B cell (primary cell): ENCODE measurements at regions not wholly inside any gene's neighbourhood (a gene's known extent, or its start where the extent isn't known, plus 50 kb on each side); places are given as distances from the start of the nearest gene placed in this dataset.

ENCODE experiments used
- ATAC-seq: fragments of 200-7000 bp; cut with Tn5 transposase; one replicate; pipeline ENCODE4 v1.10.0; 2021; ENCODE audit warnings: low read depth, mild to moderate bottlenecking, moderate number of reproducible peaks, moderate library complexity
- CTCF ChIA-PET: fragments of 350-600 bp; sonication (Branson Sonifier 250); formaldehyde crosslinking; loops from one replicate; lab custom pipeline; 2021; ENCODE audit warnings: antibody characterized with exemption, inconsistent platforms; lab: Charles Lee
- POLR2A ChIA-PET: fragments of 350-600 bp; sonication (Branson Sonifier 250); formaldehyde crosslinking; loops from one replicate; lab custom pipeline; 2021; ENCODE audit warnings: antibody characterized with exemption; lab: Charles Lee
- DNase-seq: peaks from one replicate; pipeline ENCODE4 v3.0.0; 2013
- H2AFZ ChIP-seq: 2 replicates; pipeline ENCODE4 v1.6.1; 2012; ENCODE audit warnings: mild to moderate bottlenecking, low read depth, low read length; ENCODE audit not compliant: insufficient read depth, poor library complexity, severe bottlenecking
- H3K27ac ChIP-seq, 2 donors: 1 replicate in 1 of 2; 2 replicates in 1 of 2; pipeline ENCODE4 v1.5.1; 2012 to 2013; ENCODE audit warnings: low read length in 2 of 2, mild to moderate bottlenecking in 2 of 2, moderate library complexity in 1 of 2
- H3K27me3 ChIP-seq, 4 experiments: fragments of 200-600 bp in 1 of 4; sonication (generic) in 1 of 4; replicated peaks in 1 of 4; 1 replicate in 2 of 4; 2 replicates in 2 of 4; pipeline versions ENCODE4 v1.6.1 to v1.7.0; 2013 to 2016; ENCODE audit warnings: low read length in 3 of 4, mild to moderate bottlenecking in 2 of 4, mixed read lengths in 1 of 4, moderate library complexity in 1 of 4; ENCODE audit not compliant: insufficient read depth in 4 of 4, control insufficient read depth in 3 of 4; ENCODE audit errors: control extremely low read depth in 1 of 4
- H3K36me3 ChIP-seq, 2 experiments: replicated peaks in 1 of 2; 1 replicate in 1 of 2; 2 replicates in 1 of 2; pipeline versions ENCODE4 v1.6.1 to v1.7.1; 2013; ENCODE audit warnings: low read length in 1 of 2; ENCODE audit not compliant: insufficient read depth in 2 of 2, control insufficient read depth in 1 of 2; ENCODE audit errors: control extremely low read depth in 1 of 2, extremely low read depth in 1 of 2
- H3K4me1 ChIP-seq, 2 donors: fragments of 200-600 bp in 1 of 2; sonication (generic) in 1 of 2; 1 replicate in 1 of 2; 2 replicates in 1 of 2; pipeline versions ENCODE4 v1.5.1 to v1.6.1; 2013 to 2017; ENCODE audit warnings: low read length in 2 of 2; ENCODE audit not compliant: control insufficient read depth in 2 of 2, insufficient read depth in 2 of 2
- H3K4me2 ChIP-seq: replicated peaks from 2 replicates; pipeline ENCODE3; 2012; ENCODE audit warnings: mild to moderate bottlenecking, low read depth, low read length; ENCODE audit not compliant: poor library complexity, severe bottlenecking
- H3K4me3 ChIP-seq, 5 experiments: fragments of 200-600 bp in 1 of 5; sonication (generic) in 1 of 5; 1 replicate in 3 of 5; 2 replicates in 2 of 5; pipeline versions ENCODE4 v1.5.1 to v1.7.0; 2011 to 2016; ENCODE audit warnings: low read length in 4 of 5, mild to moderate bottlenecking in 4 of 5, low read depth in 2 of 5, control low read depth in 1 of 5, moderate library complexity in 1 of 5; ENCODE audit not compliant: insufficient read depth in 1 of 5; ENCODE audit errors: control extremely low read depth in 1 of 5, extremely low read depth in 1 of 5
- H3K79me2 ChIP-seq: fragments of 200-600 bp; sonication (generic); one replicate; pipeline ENCODE4 v1.6.0; 2016; ENCODE audit warnings: low read length; ENCODE audit not compliant: control insufficient read depth, insufficient read depth
- H3K9ac ChIP-seq: fragments of 200-600 bp; sonication (generic); 2 replicates; pipeline ENCODE4 v1.6.1; 2017; ENCODE audit warnings: mild to moderate bottlenecking, low read length, moderate library complexity
- H3K9me3 ChIP-seq, 3 donors: one replicate each; pipeline versions ENCODE4 v1.6.1 to v1.7.1; 2013; ENCODE audit warnings: low read length in 2 of 3; ENCODE audit not compliant: control insufficient read depth in 2 of 3, insufficient read depth in 1 of 3; ENCODE audit errors: control extremely low read depth in 1 of 3
- H4K20me1 ChIP-seq: 2 replicates; pipeline ENCODE4 v1.6.0; 2012; ENCODE audit warnings: mild to moderate bottlenecking, low read length; ENCODE audit not compliant: insufficient read depth, control insufficient read depth, poor library complexity, severe bottlenecking
- H3K27ac Mint-ChIP-seq: one replicate; pipeline ENCODE4 v1.8.0; 2021; ENCODE audit warnings: mixed read lengths
- H3K27me3 Mint-ChIP-seq: one replicate; pipeline ENCODE4 v1.8.0; 2021; ENCODE audit warnings: mixed read lengths
- H3K4me1 Mint-ChIP-seq: one replicate; pipeline ENCODE4 v1.8.0; 2021; ENCODE audit warnings: mixed read lengths
- H3K4me3 Mint-ChIP-seq: one replicate; pipeline ENCODE4 v1.8.0; 2021; ENCODE audit warnings: mixed read lengths
- H3K9me3 Mint-ChIP-seq: one replicate; pipeline ENCODE4 v1.8.0; 2022; ENCODE audit warnings: mixed read lengths; ENCODE audit not compliant: insufficient read depth
- CTCF ChIP-seq: fragments of 200-600 bp; IDR thresholded peaks from one replicate; pipeline ENCODE4 v1.8.0; 2022; ENCODE audit warnings: antibody characterized with exemption, mild to moderate bottlenecking
- EZH2 ChIP-seq: IDR thresholded peaks from 2 replicates; pipeline ENCODE4 v1.6.1; 2012; ENCODE audit warnings: borderline replicate concordance, low read depth, mild to moderate bottlenecking, moderate library complexity, low read length; ENCODE audit not compliant: insufficient read depth, poor library complexity, severe bottlenecking
- WGBS: methylation state at CpG from one replicate; pipeline ENCODE4 v1.1.5; 2013; ENCODE audit warnings: missing lambda C conversion rate; ENCODE audit not compliant: insufficient coverage; 5-methylcytosine and 5-hydroxymethylcytosine counted together
- intact Hi-C: fragments of 100-400 bp; cut with micrococcal nuclease; formaldehyde crosslinking; loops from one replicate; pipeline ENCODE4 v1.10.0; 2022

GRCh38 chr3:189406148-189406547 is 225.0 kb upstream of the TP63 start:
- no peaks in the 10 kb centered on the region for H3K27me3 Mint-ChIP-seq
- no peak for TF ChIP-seq EZH2
- no peak for TF ChIP-seq CTCF
- no peaks in the 10 kb centered on the region for H3K9me3 ChIP-seq
- no peak overlapping the region for H3K4me2 ChIP-seq
- WGBS, result no CpG with 5 or more reads among the region's 1 CpG
- no peaks in the 10 kb centered on the region for H3K9me3 Mint-ChIP-seq
- no peaks in the 10 kb centered on the region for H3K4me1 ChIP-seq
- ATAC-seq (no peak), DNase-seq (no peak)
- H3K9ac ChIP-seq, result no peak overlapping the region
- H3K27ac ChIP-seq, result no peak overlapping the region
- H3K27me3 ChIP-seq, result no peaks in the 10 kb centered on the region
- ChIA-PET POLR2A (no interaction called here), CTCF (no interaction called here)
- H3K36me3 ChIP-seq, result no peaks in the 10 kb centered on the region
- no peaks in the 10 kb centered on the region for H3K4me1 Mint-ChIP-seq
- intact Hi-C loops, result no loop called here
- H3K4me3 Mint-ChIP-seq, result no peak overlapping the region
- no peak overlapping the region for H3K27ac Mint-ChIP-seq
- H3K79me2 ChIP-seq, result no peaks in the 10 kb centered on the region
- no peak overlapping the region for H2AFZ ChIP-seq
- no peaks in the 10 kb centered on the region for H4K20me1 ChIP-seq
- H3K4me3 ChIP-seq, result no peak overlapping the region

- Mint-ChIP-seq H3K9me3 (no peaks in the 10 kb centered on the region), H3K4me3 (no peak overlapping the region), H3K4me1 (no peaks in the 10 kb centered on the region), H3K27me3 (no peaks in the 10 kb centered on the region), H3K27ac (no peak overlapping the region)
- ChIA-PET CTCF (no interaction called here), POLR2A (no interaction called here)
- no peaks in the 10 kb centered on the region for H4K20me1 ChIP-seq
- H3K27ac ChIP-seq, result no peak overlapping the region
- H2AFZ ChIP-seq, result no peak overlapping the region
- ATAC-seq (no peak), DNase-seq (no peak)
- H3K4me1 ChIP-seq, result no peaks in the 10 kb centered on the region
- no peaks in the 10 kb centered on the region for H3K27me3 ChIP-seq
- no peaks in the 10 kb centered on the region for H3K36me3 ChIP-seq
- TF ChIP-seq CTCF (no peak), EZH2 (no peak)
- no peak overlapping the region for H3K4me2 ChIP-seq
- no peak overlapping the region for H3K4me3 ChIP-seq
- intact Hi-C loops, result no loop called here
- no peak overlapping the region for H3K9ac ChIP-seq
- H3K9me3 ChIP-seq, result no peaks in the 10 kb centered on the region
- WGBS, result 100% methylated on average over 1 of the region's 1 CpG
- no peaks in the 10 kb centered on the region for H3K79me2 ChIP-seq
Measured at GRCh38 chr3:189410522-189410921, 220.7 kb upstream of the TP63 start.
